GM21526 (cell line): ENCODE measurements at regions not wholly inside any gene's neighbourhood (a gene's known extent, or its start where the extent isn't known, plus 50 kb on each side); places are given as distances from the start of the nearest gene placed in this dataset.

ENCODE experiments used
- ATAC-seq: cut with Tn5 transposase; IDR thresholded peaks from one replicate; pipeline ENCODE4 v1.9.1; 2021; ENCODE audit warnings: moderate library complexity; ENCODE audit not compliant: unreplicated experiment, low FRiP score

GRCh38 chr1:106868828-106869227 is 187.6 kb upstream of the PRMT6 start:
- ATAC-seq, result no peak

GRCh38 chr1:106875622-106876021 is 180.9 kb upstream of the PRMT6 start:
- ATAC-seq, result no peak

GRCh38 chr1:106876384-106876783 is 180.1 kb upstream of the PRMT6 start:
- peak; percentile 64 for ATAC-seq

- no peak for ATAC-seq
Observed at GRCh38 chr1:106879538-106879937, 176.9 kb upstream of the PRMT6 start.

- ATAC-seq, result no peak
Observed at GRCh38 chr1:106880226-106880625, 176.2 kb upstream of the PRMT6 start.

GRCh38 chr1:106883208-106883607 is 173.3 kb upstream of the PRMT6 start:
- ATAC-seq, result no peak

- ATAC-seq, result no peak
Observed at GRCh38 chr1:106889059-106889458, 167.4 kb upstream of the PRMT6 start.

- ATAC-seq, result no peak
Observed at GRCh38 chr1:106889583-106889982, 166.9 kb upstream of the PRMT6 start.

- no peak for ATAC-seq
Observed at GRCh38 chr1:106897976-106898375, 158.5 kb upstream of the PRMT6 start.

- ATAC-seq, result no peak
Observed at GRCh38 chr1:106899644-106900043, 156.8 kb upstream of the PRMT6 start.

GRCh38 chr1:106907795-106908194 is 148.7 kb upstream of the PRMT6 start:
- ATAC-seq, result peak; percentile 100

GRCh38 chr1:106908689-106909088 is 147.8 kb upstream of the PRMT6 start:
- no peak for ATAC-seq

GRCh38 chr1:106910798-106911197 is 145.7 kb upstream of the PRMT6 start:
- no peak for ATAC-seq

GRCh38 chr1:106912131-106912530 is 144.3 kb upstream of the PRMT6 start:
- ATAC-seq, result no peak

- ATAC-seq, result no peak
Observed at GRCh38 chr1:106921186-106921585, 135.3 kb upstream of the PRMT6 start.

GRCh38 chr1:106924360-106924759 is 132.1 kb upstream of the PRMT6 start:
- ATAC-seq, result no peak

GRCh38 chr1:106925750-106926149 is 130.7 kb upstream of the PRMT6 start:
- no peak for ATAC-seq

- ATAC-seq, result no peak
Observed at GRCh38 chr1:106926803-106927582, 129.5 kb upstream of the PRMT6 start.

GRCh38 chr1:106937104-106937503 is 119.4 kb upstream of the PRMT6 start:
- ATAC-seq, result no peak

- no peak for ATAC-seq
Observed at GRCh38 chr1:106944721-106945120, 111.8 kb upstream of the PRMT6 start.

GRCh38 chr1:106952776-106953175 is 103.7 kb upstream of the PRMT6 start:
- ATAC-seq, result no peak

GRCh38 chr1:106954661-106955229 is 101.7 kb upstream of the PRMT6 start:
- ATAC-seq, result no peak
